Common myeloid progenitor, CD34-positive (primary cell): ENCODE measurements at regions not wholly inside any gene's neighbourhood (a gene's known extent, or its start where the extent isn't known, plus 50 kb on each side); places are given as distances from the start of the nearest gene placed in this dataset.

Experiments used
- CTCF ChIA-PET: fragments of 350-600 bp; sonication (Branson Sonifier 250); formaldehyde crosslinking; loops from one replicate; lab custom pipeline; 2021; ENCODE audit warnings: antibody characterized with exemption; lab: Charles Lee
- POLR2A ChIA-PET: fragments of 350-600 bp; sonication (Branson Sonifier 250); formaldehyde crosslinking; loops from one replicate; lab custom pipeline; 2021; ENCODE audit warnings: antibody characterized with exemption; lab: Charles Lee
- DNase-seq, 3 donors: peaks; one replicate each; pipeline versions ENCODE4 v3.0.0 to v3.0.0-alpha.2; 2013
- H3K27ac ChIP-seq, 2 experiments: 1 replicate in 1 of 2; 2 replicates in 1 of 2; pipeline ENCODE4 v1.7.0; 2013; ENCODE audit warnings: inconsistent platforms in 2 of 2, low read length in 2 of 2, mild to moderate bottlenecking in 2 of 2, low read depth in 1 of 2, moderate library complexity in 1 of 2; ENCODE audit not compliant: severe bottlenecking in 2 of 2, insufficient read depth in 1 of 2, poor library complexity in 1 of 2
- H3K27me3 ChIP-seq, 5 experiments: replicated peaks in 2 of 5; 1 replicate in 3 of 5; 2 replicates in 2 of 5; pipeline versions ENCODE4 v1.6.1 to v1.7.0; 2013; ENCODE audit warnings: low read length in 4 of 5, mild to moderate bottlenecking in 2 of 5, moderate library complexity in 2 of 5, inconsistent platforms in 1 of 5; ENCODE audit not compliant: insufficient read depth in 5 of 5, control insufficient read depth in 4 of 5
- H3K36me3 ChIP-seq, 4 experiments: 1 replicate in 2 of 4; 2 replicates in 2 of 4; pipeline versions ENCODE4 v1.6.1 to v1.7.0; 2013; ENCODE audit warnings: low read length in 3 of 4, control low read depth in 1 of 4, mild to moderate bottlenecking in 1 of 4; ENCODE audit not compliant: control insufficient read depth in 4 of 4, insufficient read depth in 4 of 4
- H3K4me1 ChIP-seq, 4 experiments: 1 replicate in 3 of 4; 2 replicates in 1 of 4; pipeline versions ENCODE4 v1.6.1 to v1.7.1; 2013; ENCODE audit warnings: low read length in 3 of 4, mild to moderate bottlenecking in 3 of 4, control low read depth in 1 of 4, inconsistent platforms in 1 of 4, moderate library complexity in 1 of 4; ENCODE audit not compliant: control insufficient read depth in 4 of 4, insufficient read depth in 4 of 4; ENCODE audit errors: control extremely low read depth in 1 of 4
- H3K4me3 ChIP-seq, 7 experiments: 1 replicate in 4 of 7; 2 replicates in 3 of 7; pipeline versions ENCODE4 v1.5.1 to v1.7.0; 2013; ENCODE audit warnings: mild to moderate bottlenecking in 7 of 7, low read length in 6 of 7, moderate library complexity in 6 of 7, inconsistent platforms in 2 of 7, low read depth in 2 of 7, control low read depth in 1 of 7; ENCODE audit not compliant: insufficient read depth in 4 of 7, control insufficient read depth in 1 of 7; ENCODE audit errors: extremely low read depth in 1 of 7
- H3K9me3 ChIP-seq, 5 experiments: 1 replicate in 4 of 5; 2 replicates in 1 of 5; pipeline versions ENCODE4 v1.6.1 to v1.7.1; 2013; ENCODE audit warnings: low read length in 4 of 5, mild to moderate bottlenecking in 2 of 5, inconsistent platforms in 1 of 5, low read depth in 1 of 5, moderate library complexity in 1 of 5; ENCODE audit not compliant: control insufficient read depth in 4 of 5, insufficient read depth in 2 of 5; ENCODE audit errors: control extremely low read depth in 1 of 5
- WGBS: methylation state at CpG from one replicate; pipeline ENCODE4 v1.1.5; 2013; ENCODE audit not compliant: insufficient coverage; 5-methylcytosine and 5-hydroxymethylcytosine counted together

DNA sequence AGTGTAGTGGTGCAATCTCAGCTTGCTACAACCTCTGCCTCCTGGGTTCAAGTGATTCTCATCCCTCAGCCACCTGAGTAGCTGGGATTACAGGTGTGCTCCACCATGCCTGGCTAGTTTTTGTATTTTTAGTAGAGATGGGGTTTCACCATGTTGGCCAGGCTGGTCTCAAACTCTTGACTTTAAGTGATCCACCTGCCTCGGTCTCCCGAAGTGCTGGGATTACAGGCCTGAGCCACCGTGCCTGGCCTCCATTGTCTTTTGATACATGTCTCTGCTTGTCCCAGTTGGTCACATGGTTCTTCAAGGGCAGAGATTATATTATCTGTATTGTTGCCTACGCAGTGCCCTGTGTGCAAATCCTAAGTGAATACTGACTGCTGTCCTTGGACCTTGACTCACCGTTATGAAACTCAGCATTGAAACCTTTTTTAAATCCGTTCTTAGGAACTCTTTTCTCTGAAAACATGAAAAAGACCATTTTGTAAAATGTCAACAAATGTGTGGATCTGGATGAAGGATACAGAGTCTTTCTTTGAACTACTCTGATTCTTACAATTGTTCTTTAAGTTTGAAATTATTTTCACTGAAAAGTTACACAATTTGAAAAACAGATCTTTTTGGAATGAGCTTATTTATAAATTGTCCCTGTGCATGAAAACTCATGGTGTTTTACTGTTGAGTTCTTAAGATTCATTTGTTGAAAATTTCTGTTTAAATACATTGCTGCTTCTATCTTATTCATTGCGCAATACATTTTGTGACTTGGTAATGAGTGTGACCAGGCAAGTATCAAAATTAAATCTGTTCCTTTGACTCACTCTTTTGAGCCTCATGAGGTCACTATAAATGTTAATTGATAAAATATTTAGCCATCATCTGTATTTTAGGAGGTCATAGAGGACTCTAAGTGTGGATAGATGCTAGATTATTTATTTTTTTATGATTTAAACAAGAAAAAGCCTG, 293.5 kb downstream of the UTRN start:
- H3K27me3 ChIP-seq = no peaks in the 10 kb centered on the region
- peaks cover 10 to 30% (median 21%) of the 10 kb centered on the region in 4 experiments for H3K36me3 ChIP-seq
- peaks cover 10 to 17% (median 12%) of the 10 kb centered on the region in 4 experiments for H3K4me1 ChIP-seq
- no peak for DNase-seq
- no peaks in the 10 kb centered on the region for H3K9me3 ChIP-seq
- ChIA-PET POLR2A (no interaction called here), CTCF (interaction anchor here (1.2 kb wide), 1 partner anchor 16 kb away, joined by 3 read pairs; no protein-coding TSS in a partner anchor)
- 97% methylated on average over 5 of the region's 7 CpGs for WGBS
- no peak overlapping the region for H3K4me3 ChIP-seq
- H3K27ac ChIP-seq = no peak overlapping the region

DNA sequence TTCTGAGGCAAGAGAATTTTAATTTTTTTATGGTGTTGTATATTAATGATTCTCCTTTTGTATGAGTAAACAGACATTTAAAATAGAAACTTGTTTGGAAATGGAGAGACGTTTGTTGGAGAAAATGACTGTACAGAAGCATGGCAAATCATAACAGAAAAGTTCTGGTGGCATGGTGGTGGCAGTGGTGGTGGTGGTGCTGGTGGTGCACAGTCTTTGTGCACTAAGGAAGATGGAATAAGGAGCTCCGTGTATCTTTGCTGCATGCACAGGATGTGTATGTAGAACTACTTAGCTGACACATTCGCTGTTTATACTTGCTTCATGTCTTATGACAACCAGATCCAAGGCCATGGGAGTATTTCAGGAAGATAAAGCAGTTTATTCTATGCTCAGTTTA, 294.9 kb downstream of the UTRN start:
- POLR2A ChIA-PET = no interaction called here
- Histone ChIP-seq H3K4me3 (no peak overlapping the region), H3K4me1 (peaks cover 12 to 24% (median 13%) of the 10 kb centered on the region in 4 experiments), H3K36me3 (peaks cover 10 to 30% (median 19%) of the 10 kb centered on the region in 4 experiments), H3K27me3 (no peaks in the 10 kb centered on the region), H3K27ac (no peak overlapping the region), H3K9me3 (no peaks in the 10 kb centered on the region)
- CTCF ChIA-PET = interaction anchor here (1.1 kb wide), 1 partner anchor 9 kb away, joined by 3 read pairs; no protein-coding TSS in a partner anchor
- 100% methylated on average over 3 of the region's 3 CpGs for WGBS
- DNase-seq = no peak

DNA sequence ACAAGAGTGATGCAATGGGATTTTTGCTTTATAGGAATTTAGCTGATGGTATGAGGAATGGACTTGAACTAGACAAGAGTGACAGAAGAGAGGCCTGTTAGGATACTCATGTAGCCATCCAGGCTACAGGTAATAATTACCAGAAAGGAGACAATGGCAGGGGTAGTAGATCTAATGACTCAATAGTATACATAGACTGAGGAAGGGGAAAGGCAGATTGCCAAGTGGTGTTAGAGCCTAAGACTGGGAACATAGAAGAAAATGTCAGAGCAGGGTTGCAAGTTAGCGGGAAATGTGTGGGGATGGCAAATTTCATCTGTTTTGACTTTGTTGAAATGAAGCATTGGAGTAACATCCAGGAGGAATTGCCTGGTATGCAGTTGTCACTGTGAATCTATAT, 295.6 kb downstream of the UTRN start:
- DNase-seq = no peak
- Histone ChIP-seq H3K4me1 (peaks cover 12 to 24% (median 13%) of the 10 kb centered on the region in 4 experiments), H3K27me3 (no peaks in the 10 kb centered on the region), H3K36me3 (peaks cover 8 to 30% (median 16%) of the 10 kb centered on the region in 4 experiments), H3K9me3 (no peaks in the 10 kb centered on the region), H3K4me3 (no peak overlapping the region), H3K27ac (no peak overlapping the region)
- POLR2A ChIA-PET = no interaction called here
- CTCF ChIA-PET = interaction anchor here (1.1 kb wide), 1 partner anchor 8 kb away, joined by 3 read pairs; no protein-coding TSS in a partner anchor
- WGBS = 100% methylated on average over 1 of the region's 1 CpG

GRCh38 chr6:144581812-144582537, 296.8 kb downstream of the UTRN start:
- Histone ChIP-seq H3K4me3 (no peak overlapping the region), H3K36me3 (peaks cover 4 to 26% (median 14%) of the 10 kb centered on the region in 4 experiments), H3K27me3 (no peaks in the 10 kb centered on the region), H3K9me3 (no peaks in the 10 kb centered on the region), H3K4me1 (peaks cover 12 to 24% (median 13%) of the 10 kb centered on the region in 4 experiments), H3K27ac (no peak overlapping the region)
- ChIA-PET CTCF (interaction anchor here (1.0 to 2.1 kb wide), 5 partner anchors 13 to 634 kb away, joined by 3 to 5 read pairs (median 4); no protein-coding TSS in a partner anchor), POLR2A (interaction anchor here (0.6 kb wide), 1 partner anchor 78 kb away, joined by 4 read pairs; no protein-coding TSS in a partner anchor)
- peak; percentile 21 to 50 (median 40) for DNase-seq
- WGBS = 100% methylated on average over 1 of the region's 5 CpGs

DNA sequence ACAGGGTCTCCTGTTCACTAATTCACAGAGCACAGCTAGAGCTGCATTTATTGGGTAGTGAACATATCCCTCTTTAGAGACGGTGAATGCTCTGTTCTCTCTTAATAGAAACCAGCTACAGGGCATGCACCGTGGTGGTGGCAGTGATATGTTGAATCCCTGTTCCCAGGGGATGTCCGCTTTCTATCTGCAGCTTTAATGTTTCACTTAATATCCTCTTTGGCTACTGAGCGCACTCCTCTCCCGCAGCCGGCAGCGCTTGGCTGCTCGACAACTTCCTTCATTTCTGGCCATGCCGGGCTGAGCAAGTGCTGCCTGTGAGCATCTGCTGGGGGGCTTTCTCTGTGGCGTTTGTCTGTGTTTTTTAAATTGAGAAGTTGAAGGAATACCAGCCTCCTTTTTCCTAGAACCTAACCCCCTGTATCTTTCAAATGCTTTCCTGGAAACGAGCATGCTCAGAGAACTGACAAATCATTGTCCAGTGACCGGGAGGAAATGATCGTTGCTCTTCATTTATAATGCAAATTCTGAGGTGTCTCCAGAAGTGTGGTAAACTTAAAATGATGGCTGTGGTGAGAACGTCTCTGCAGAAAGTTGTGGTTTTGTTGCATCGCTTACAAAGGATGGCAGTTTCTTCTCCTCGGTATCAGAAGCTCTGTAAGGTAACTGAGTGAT, 297.9 kb downstream of the UTRN start:
- Histone ChIP-seq H3K4me1 (peaks cover 12 to 24% (median 13%) of the 10 kb centered on the region in 4 experiments), H3K36me3 (peaks cover 12 to 17% (median 14%) of the 10 kb centered on the region in 4 experiments), H3K4me3 (peak overlapping the region in 6 of 7 experiments; percentile 35 to 62 (median 52)), H3K9me3 (no peaks in the 10 kb centered on the region), H3K27ac (no peak overlapping the region), H3K27me3 (no peaks in the 10 kb centered on the region)
- CTCF ChIA-PET = interaction anchor here (1.0 to 2.1 kb wide), 9 partner anchors 12 to 633 kb away, joined by 3 to 8 read pairs (median 4); no protein-coding TSS in a partner anchor
- WGBS = 14% methylated on average over 14 of the region's 16 CpGs
- peak; percentile 15 to 81 (median 74) for DNase-seq
- POLR2A ChIA-PET = interaction anchor here (0.7 kb wide), 1 partner anchor 1896 kb away, joined by 3 read pairs; no protein-coding TSS in a partner anchor

GRCh38 chr6:144583614-144583954, 298.4 kb downstream of the UTRN start:
- Histone ChIP-seq H3K4me1 (peaks cover 12 to 24% (median 13%) of the 10 kb centered on the region in 4 experiments), H3K4me3 (peak overlapping the region in 6 of 7 experiments; percentile 35 to 62 (median 52)), H3K36me3 (peaks cover 11 to 12% (median 12%) of the 10 kb centered on the region in 4 experiments), H3K27ac (no peak overlapping the region), H3K9me3 (no peaks in the 10 kb centered on the region), H3K27me3 (no peaks in the 10 kb centered on the region)
- ChIA-PET POLR2A (interaction anchor here (0.7 kb wide), 1 partner anchor 1897 kb away, joined by 3 read pairs; no protein-coding TSS in a partner anchor), CTCF (interaction anchor here (1.1 to 2.5 kb wide), 7 partner anchors 12 to 559 kb away, joined by 3 to 8 read pairs (median 5); no protein-coding TSS in a partner anchor)
- WGBS = no CpG with 5 or more reads among the region's 1 CpG
- DNase-seq = no peak
